T-helper 2 cell (primary cell): ENCODE measurements at regions not wholly inside any gene's neighbourhood (a gene's known extent, or its start where the extent isn't known, plus 50 kb on each side); places are given as distances from the start of the nearest gene placed in this dataset.
"Not testable (repeated sequence)": the region's sequence is repeated elsewhere in the genome, so short reads cannot be mapped to it uniquely, and the experiment has no call there.

Experiments used
- DNase-seq, 5 experiments: peaks; one replicate each; pipeline versions ENCODE4 v3.0.0 to v3.0.0-alpha.2; 2012 to 2022

DNA sequence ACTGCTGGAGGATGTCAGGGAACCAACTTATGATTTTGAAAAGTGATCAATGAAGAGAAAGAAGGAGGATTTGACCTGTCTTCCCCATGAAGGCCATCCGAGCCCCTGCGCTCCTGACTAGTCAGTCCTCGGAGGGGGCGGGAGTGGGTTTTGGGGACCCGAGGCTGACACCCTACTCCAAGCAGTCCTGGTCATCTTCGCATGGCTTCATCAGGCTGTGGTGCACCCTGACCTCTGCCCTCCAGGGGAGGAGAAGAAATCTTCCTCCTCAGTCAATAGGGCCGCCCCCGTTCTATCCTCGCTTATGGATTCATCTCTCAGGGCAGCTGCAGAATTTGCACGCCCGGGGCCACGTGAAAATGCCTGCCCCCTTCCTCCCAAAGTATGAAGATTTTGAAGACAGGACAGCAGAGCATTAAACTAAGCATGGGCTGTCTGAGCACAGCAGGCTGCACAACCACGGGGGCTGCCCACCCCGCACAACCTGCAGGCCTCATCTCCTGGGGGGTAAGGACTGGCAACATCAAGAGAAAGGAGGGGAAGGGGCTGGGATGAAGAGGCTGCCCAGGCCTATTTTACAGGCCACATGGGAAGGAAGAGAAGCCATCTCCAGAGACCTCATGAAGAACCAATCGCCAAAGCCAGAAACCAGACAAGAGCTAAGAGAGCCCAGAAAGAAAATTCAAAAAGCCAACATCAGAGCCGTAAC is 138.1 kb upstream of the PHACTR3 start:
- no peak for DNase-seq

DNA sequence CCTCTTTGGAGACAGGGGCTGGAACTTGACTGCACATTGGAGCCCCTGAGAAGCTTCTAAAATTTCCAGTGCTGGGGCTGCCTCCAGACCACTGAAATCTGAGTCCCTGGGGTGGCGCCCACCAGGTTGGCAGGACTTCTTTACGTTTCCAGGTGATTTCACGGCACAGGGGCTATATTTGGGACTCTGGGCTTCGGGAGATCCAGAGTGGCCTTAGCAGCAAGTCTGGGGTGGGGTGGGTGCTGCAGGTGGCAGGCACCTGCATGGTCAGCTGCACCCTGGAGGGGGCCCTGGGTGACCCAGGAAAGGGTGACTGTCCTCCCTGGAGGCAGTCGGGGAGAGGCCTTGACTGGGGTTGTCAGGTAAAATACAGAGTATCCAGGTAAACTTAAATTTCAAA is 135.5 kb upstream of the PHACTR3 start:
- no peak for DNase-seq

DNA sequence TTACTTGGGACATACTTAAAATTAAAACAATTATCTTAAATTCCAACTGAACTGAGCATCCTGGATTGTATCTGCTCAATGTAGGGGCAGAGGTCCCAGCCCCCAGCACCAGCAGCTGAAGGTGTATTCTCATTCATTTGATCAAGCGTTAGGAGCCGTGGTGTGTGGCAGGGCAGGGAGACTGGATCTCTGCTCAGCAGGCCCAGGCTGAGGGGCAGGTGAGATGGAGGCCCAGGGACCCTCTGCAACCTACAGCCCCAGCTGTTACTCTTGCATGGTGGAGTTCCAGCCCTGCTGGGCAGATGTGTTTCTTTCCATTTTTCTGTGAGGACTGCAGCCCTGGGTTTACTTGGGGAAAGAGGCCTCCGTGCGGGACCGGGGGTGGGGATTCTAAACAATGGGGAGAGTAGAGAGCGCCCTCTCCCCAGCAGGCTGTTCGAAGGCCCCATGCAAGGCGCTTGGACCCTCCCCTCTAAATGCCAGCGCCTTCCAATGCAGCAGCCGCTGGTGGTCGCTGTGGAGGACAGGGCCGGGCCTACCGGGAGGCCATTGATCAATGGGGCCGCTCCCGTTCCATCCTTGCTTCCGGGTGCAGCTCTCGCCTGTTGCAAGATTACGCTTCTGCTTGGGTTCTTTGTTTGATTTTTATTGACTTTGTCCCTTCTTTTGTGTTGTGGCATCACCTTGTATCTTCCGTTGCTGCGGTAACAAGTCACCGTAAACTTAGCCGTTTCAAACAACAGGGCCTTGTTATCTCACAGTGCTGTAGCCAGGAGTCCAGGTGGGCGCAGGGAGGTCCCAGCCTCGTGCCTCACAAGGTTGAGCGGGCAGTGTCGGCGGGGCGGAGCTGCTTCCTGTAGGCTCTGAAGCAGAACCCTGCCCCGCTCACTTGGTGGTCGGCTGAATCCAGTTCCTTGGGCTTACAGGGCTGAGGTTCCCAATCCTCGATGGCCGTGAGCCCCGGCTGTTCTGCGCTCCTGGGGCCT is 134.8 kb upstream of the PHACTR3 start:
- no peak for DNase-seq

DNA sequence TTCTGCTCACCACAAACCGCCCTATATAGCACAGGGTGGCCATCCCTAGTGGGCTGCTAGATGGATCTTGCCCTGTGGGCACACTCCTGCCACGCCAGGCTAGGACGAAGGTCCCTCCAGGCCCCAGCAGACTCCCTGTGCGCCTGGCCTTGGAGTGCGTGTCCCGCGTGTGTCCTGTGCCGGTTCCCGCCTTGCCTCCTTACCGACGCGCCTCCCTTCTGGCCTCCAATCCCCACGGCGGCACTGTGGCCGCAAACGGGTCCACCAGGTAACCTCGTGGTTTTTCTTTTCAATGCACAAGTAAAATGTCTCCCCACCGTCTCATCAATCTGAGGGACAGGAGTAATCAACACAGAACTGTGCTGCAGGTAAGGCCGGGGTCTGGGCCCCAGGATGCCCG is 133.8 kb upstream of the PHACTR3 start:
- no peak for DNase-seq

DNA sequence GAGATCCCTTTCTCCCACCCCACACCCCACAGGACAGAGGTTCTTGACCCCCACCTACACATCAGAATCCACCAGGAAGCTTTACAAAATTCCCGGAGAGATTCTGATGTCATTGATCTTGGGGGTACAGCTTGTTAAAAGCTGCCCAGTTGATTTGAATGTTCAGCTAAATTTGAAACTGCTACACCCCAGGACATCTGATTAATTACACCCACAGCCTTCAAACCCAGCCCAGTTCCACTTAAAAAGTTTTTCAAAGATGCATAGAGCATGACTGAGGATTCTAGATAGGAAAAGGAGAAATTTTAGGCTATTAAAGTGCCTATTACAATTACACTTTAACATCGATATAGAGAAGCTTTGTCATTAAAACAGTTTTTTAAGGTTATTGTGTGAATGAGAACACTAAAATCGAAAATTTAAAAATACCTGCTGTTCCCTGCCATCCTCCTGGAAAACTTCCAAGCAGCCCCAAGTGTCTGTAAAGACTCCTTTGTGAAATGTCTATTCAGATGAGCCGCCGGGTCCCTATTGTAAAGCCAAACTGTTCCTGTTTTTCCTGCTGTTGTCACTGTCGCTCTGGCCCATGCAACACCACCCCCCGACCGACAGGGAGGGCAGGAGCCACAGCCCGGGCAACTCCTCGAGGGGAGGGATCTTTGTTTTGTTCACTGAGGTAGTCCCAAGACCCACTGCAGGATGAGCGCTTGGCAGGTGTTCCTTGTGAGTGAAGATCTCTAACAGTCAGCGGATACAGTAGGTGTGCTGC is 132.5 kb upstream of the PHACTR3 start:
- no peak for DNase-seq

DNA sequence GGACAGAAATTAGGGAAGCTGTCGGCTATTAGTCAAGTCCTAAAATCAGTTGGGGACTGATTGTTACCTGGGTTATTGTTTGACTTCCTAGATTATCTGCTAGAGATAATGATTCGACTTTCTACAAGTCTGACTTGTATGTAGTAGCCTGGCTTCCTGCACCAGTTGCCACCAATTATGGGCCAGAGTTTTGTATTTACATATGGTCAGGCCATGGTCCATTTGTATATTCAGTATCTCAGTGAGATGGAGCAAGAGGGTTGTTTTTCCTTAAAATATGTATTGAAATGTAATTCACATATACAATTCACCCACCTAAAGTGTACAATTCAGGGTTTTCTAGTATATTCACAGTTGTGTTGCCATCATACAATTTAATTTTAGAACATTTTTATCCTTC is 130.6 kb upstream of the PHACTR3 start:
- DNase-seq: no peak

DNA sequence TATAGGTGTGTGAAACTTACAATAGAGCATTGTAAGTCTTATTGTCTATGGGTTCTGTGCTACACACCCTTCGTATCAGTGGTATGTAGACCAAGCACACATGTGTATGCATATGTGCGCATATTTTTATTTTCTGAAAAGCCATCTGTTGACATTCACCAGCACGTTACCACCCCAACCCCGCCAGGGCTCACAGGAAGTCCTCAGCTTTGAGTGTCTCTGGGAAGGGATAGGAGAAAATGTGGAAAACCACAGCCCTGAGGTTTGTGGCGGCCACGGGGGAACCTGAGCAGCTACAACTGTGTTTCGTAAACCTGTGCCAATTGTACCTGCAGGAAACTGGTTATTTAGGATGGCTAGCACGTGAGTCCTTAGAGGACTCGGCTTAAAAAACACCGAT is 123.3 kb upstream of the PHACTR3 start:
- DNase-seq: no peak

DNA sequence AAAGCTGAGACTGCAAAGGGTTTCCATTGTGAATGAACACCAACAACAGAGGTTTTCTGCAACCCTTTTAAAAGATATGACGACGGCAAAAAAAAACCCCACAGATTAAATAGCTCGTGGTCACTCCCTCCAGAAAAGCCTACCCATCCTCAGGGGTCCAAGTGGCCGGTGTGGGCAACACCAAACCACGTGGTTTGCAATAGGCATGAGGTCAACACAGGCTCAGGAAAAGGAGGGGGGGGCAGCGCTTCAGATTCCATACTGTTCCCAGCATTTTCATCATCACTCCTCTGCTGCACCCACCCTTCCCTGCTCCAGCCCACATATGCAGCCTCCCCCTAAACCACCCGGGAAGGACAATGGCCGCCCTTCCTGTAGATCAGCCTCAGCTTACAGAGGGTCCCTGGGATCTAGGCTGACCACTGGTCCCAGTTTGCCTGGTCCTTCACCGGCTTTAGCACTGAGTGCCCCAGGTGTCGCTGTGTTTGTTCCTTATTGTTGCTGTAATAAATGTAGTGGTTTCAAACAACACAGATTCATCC is 122.8 kb upstream of the PHACTR3 start:
- DNase-seq: no peak

DNA sequence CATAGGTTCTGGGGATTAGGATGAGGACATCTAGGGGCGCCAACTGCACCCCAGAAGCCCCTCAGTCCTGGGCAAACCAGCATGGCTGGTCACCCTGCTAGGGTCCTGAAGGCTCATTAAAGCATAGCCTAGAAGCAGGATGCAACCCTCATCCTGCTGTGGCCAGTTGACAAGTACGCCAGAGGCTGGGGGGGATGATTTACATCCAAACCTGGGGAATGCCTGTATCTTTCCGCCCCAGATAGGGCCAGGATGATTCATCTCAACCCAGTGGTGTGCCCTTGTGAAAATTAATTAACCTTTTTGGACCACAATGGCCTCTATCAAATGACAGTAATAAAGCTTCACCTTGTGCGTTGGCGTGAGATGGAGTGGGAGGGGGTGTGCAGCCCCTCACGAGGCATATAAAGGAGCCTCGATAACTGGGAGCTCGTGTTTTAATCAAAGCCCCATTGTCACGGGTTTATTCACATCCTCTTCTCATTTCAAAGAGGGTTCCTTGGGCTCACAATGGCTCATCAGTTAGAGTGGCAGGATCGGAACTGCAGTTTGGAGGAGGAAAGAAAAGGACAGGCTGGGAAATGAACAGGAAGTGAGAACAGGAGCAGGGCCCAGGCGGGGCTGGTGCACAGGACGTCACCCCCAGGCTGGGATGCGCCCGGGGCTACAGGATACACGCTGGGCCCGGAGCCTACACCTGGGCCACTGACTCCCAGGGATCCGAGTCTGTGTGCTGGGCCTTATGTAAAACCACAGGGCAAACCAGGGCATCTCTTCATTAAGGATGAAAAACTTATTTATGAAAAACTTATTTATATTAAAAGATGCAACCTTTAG is 121.8 kb upstream of the PHACTR3 start:
- DNase-seq: no peak

DNA sequence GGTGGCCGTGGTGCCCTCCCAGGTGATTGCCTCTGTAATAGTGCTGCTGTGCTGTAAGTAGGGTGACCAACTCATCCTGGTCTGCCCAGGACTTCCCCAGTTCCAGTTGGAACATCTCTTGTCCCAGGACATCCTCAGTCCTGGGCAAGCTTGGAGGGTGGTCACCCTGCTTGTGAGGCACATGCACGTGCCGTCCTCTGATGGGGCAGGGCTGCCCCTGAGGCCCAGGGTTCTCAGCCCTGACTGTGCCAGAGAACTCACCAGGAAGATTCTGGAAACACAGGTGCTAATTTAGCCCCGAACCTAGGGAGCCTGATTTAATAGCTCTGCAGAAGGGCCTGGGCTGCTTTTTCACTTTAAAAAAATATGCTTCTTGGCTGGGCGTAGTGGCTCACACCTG is 120.9 kb upstream of the PHACTR3 start:
- DNase-seq: no peak

DNA sequence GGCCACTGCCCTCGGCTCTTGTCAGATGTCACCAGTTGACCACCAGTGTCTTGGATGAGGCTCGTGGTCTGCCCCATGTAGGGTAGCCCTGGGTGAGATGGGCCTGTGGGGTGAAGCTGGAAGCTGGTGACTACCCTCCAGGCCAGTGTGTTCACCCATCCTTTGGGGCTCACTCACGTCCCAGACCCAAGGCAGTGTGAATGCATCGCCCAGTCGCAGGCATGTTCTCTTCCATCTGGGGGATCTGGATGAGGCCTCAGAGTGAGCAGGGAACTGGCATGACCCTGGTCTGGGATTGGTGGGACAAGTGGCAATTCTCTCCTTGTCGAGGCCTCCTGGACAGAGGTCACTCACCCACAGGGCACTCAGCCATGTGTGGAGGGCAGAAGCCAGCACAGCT is 120.1 kb upstream of the PHACTR3 start:
- DNase-seq: no peak

DNA sequence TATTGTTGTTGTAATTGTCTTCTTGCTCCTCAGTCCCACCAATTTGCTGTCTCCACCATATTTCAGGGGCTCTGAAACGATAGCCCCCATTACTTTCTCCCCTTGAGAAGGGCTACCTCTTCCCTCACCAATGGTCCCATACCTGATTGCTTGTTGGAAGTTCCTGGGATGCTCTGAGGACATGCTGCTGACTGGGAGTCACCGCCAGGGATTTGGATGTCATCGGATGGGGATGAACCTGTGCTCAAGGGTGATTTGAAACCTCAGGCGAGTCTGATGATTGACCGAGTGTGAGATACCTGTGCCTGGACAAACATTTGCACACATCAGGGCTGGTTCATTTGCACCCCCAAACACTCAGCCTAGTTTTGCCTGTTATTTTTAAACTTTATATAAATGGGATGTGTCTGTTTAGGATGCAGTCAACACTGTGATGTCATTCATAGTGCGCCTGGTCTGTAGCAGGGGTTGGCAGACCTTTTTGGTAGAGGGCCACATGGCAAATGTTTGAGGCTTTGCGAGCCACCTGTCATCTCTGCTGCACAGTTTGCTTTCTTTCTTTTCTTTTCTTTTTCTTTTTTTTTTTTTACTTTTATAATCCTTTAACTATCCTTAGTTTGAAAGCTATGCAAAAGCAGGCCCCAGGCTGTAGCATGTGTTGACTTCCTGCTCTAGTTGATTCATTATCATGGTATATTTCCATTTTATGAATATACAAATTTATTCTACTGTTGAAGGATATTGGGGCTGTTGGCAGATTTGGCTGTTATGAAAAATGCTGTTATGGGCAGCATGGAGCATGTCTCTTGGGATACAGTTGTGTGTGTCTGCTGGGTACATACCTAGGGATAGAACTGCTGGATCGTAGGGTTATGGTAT is 118.5 kb upstream of the PHACTR3 start:
- no peak for DNase-seq

DNA sequence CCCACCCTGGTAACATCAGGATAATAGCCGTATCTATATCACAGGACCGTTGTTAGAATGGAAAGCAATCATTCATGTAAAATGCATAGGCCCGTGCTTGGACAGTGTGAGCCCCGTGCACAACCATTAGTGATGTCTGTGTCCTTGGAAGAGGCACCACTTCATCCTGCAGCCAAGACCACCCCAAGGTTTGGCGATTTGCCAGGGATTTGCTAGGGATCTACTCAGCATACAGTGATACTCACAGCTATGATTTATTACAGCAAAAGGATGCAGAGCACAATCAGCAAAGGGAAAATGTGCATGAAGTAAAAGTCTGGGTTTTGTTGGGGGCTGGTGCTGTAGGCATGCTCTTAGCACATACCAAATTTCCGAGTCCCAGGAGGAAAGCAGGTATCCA is 115.9 kb upstream of the PHACTR3 start:
- DNase-seq: not testable (repeated sequence)

DNA sequence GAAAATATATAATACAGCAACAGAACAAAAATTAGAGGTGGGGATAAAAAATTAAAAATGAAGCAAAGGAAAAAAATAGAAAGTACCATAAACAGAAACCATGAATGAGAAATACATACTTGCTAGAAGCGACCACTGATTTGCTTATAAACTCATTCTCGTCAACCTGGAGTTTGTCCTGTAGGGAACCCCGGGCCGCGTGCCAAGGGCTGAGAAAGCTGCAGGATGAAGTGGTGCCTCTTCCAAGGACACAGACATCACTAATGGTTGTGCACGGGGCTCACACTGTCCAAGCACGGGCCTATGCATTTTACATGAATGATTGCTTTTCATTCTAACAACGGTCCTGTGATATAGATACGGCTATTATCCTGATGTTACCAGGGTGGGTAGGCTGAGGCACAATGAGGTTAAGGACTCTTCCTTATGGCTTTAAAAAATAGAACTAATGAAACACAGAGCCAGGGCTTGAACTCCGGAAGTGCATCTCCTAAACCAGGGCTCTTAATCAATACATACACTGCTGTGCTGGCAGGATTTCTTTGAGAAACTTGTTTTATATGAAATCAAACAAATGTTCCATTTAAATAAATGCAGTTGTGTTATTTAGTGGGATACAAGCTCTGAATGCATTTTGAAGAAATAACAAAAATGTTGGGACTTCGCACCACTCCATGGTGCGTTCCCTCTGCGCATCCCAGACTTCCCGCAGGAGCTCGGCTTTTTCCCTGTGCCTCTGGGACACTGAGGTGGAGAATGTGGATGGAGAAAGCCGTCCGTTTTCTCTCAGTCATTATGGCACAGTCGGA is 113.9 kb upstream of the PHACTR3 start:
- DNase-seq: not testable (repeated sequence)

DNA sequence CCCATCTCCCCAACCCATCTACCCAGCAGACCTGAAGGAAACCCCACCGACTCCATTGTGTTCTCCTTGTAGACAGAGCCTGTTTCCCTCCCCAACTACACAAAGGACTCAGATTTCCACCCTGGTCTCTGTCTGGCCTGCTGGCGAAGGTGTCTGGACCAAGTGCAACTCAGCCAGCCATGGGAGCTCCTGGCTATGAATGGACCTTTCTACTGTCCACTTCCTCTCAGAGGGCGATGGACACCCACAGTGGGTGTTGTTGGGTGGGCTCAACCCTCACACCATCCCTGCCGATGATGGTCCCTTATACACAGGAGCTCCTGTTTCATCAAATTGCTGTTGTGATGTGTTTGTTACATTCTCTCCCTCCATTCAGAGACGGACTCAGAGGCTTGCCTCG is 112.5 kb upstream of the PHACTR3 start:
- no peak for DNase-seq

DNA sequence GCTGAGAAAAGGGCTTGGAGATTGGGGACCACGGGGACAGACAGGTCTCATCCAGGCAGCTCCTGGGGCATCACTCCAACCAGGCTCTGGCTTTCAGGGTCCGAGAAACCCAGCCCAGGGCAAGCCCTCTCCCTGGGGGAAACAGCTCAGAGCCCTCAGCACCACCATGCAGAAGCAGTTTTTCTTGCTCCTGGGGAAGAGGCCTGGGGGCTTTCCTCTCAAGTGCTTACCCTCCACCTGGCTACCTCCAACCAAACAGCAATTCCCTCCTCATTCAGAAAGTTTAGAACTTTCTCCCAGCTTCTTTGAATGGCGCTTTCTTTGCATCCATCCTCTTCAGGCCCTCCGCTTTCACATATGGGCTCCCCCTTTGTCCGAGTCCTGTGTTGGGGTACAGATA is 110.4 kb upstream of the PHACTR3 start:
- no peak for DNase-seq

DNA sequence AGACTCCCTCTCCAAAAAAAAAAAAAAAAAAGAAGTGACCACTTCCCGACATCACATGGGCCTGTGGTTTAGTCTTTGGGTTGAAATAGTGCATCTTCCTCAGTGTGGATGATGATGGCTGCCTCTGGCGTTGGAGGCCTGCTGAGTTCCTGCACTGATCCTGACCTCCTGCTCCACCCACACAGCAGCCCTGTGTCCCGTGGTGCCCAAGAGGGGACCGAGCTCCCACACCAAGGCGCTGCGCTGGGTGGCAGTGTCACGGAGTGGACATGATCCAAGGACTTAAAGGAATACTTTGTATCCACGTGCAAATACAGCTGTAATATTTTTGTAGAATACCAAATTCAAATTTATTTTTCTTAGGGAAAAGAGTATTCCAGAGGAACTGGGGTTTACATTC is 109.2 kb upstream of the PHACTR3 start:
- no peak for DNase-seq

DNA sequence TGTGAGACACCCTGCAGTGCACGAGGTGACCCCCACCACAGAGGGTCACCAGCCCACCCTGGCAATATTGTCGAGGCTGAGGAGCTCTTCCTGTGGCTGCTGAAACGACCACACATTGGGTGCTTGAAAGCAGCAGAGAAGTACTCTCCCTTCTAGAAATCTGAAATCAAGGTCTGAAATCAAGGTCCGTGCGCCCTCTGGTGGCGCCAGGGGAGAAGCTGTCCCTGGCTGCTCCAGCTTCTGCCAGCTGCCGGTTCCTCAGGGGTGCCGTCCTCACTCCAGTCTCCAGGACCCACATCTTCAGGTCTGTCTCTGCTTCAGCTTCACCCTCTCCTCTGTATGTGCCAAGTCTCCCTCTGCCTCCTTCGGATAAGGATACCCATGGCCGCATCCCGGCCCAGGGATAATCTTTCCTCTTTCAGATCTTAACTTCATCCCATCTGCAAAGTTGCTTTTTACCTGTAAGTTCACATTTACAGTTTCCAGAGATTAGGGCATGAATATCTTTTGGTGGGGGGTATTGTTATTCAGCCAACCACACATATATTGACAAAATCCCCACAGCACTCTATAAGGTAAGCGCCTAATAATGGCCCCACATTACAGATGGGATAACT is 108.3 kb upstream of the PHACTR3 start:
- DNase-seq: peak; percentile 5 to 55 (median 43)

DNA sequence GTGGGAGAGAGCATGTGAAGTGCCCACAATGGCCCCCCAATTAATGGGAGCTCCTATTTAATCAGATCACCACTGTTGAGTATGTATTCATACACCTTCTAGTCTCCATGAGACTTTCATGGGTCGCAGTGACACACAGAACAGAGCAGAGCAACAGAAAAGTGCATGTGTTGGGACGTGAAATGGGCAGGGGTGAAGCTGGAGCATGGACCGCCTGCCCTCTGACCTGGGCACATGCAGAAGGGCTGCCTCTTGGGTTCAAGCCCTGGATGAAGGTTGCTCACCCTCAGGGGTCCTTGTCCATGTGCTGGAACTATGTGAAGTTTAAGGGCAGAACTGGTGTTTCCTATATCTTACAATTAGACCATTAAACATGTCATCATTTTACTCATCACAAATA is 106.0 kb upstream of the PHACTR3 start:
- DNase-seq: no peak

DNA sequence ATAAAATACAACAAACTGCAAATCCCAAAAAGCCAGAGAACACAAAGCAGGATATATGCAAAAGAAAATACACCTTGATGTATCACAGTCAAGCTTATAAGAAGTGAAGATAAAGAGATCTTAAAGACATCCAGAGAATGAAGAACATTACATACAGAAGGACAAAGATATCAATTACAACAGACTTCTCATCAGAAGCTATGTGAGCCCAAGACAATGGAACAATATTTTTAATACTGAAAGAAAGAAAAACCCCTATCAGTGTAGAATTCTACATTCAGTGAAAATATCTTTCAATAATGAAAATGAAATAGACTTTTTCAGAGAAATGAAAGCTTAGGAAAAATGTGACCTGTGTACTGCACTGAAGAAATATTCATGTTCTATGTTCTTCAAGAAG is 104.5 kb upstream of the PHACTR3 start:
- DNase-seq: no peak
